Astrocyte (in vitro differentiated cells and primary cell): ENCODE measurements at regions not wholly inside any gene's neighbourhood (a gene's known extent, or its start where the extent isn't known, plus 50 kb on each side); places are given as distances from the start of the nearest gene placed in this dataset.

ENCODE experiments used
- DNase-seq: peaks from one replicate; pipeline ENCODE4 v3.0.0-alpha.2; 2010; ENCODE audit warnings: low read depth
- FAIRE-seq: peaks from 2 replicates; lab custom pipeline; 2011; peaks lifted over from hg19 to GRCh38; lab: Jason Lieb, UNC
- H2AFZ ChIP-seq: 2 replicates; pipeline ENCODE4 v1.6.0; 2012; ENCODE audit warnings: low read depth, low read length, inconsistent platforms
- H3K27ac ChIP-seq: 2 replicates; pipeline ENCODE4 v1.5.1; 2011; ENCODE audit warnings: low read depth, low read length, inconsistent platforms
- H3K27me3 ChIP-seq: 2 replicates; pipeline ENCODE4 v1.6.0; 2011; ENCODE audit warnings: low read length, inconsistent platforms; ENCODE audit not compliant: insufficient read depth
- H3K36me3 ChIP-seq: 2 replicates; pipeline ENCODE4 v1.5.1; 2011; ENCODE audit warnings: low read length, inconsistent platforms; ENCODE audit not compliant: insufficient read depth
- H3K4me1 ChIP-seq: 2 replicates; pipeline ENCODE4 v1.5.1; 2011; ENCODE audit warnings: low read length, inconsistent platforms; ENCODE audit not compliant: insufficient read depth
- H3K4me2 ChIP-seq: 2 replicates; pipeline ENCODE4 v1.6.0; 2012; ENCODE audit warnings: low read length, inconsistent platforms
- H3K4me3 ChIP-seq: 2 replicates; pipeline ENCODE4 v1.5.1; 2011; ENCODE audit warnings: low read depth, mild to moderate bottlenecking, low read length, inconsistent platforms; ENCODE audit not compliant: insufficient read depth
- H3K79me2 ChIP-seq: 2 replicates; pipeline ENCODE4 v1.6.0; 2012; ENCODE audit warnings: mild to moderate bottlenecking, low read length, inconsistent platforms; ENCODE audit not compliant: insufficient read depth
- H3K9ac ChIP-seq: 2 replicates; pipeline ENCODE4 v1.6.0; 2012; ENCODE audit warnings: mild to moderate bottlenecking, low read length, inconsistent platforms
- H3K9me3 ChIP-seq: 2 replicates; pipeline ENCODE4 v1.5.1; 2012; ENCODE audit warnings: low read depth, mild to moderate bottlenecking, low read length, inconsistent platforms; ENCODE audit not compliant: insufficient read depth
- H4K20me1 ChIP-seq: 2 replicates; pipeline ENCODE4 v1.6.0; 2012; ENCODE audit warnings: low read length, inconsistent platforms; ENCODE audit not compliant: insufficient read depth
- H3K27ac Mint-ChIP-seq: one replicate; pipeline ENCODE4 v1.8.0; 2021; ENCODE audit warnings: mild to moderate bottlenecking, mixed read lengths; ENCODE audit not compliant: unreplicated experiment
- H3K27me3 Mint-ChIP-seq: one replicate; pipeline ENCODE4 v1.8.0; 2021; ENCODE audit warnings: low read depth, mixed read lengths; ENCODE audit not compliant: unreplicated experiment
- H3K36me3 Mint-ChIP-seq: one replicate; pipeline ENCODE4 v1.8.0; 2021; ENCODE audit warnings: low read depth, mixed read lengths; ENCODE audit not compliant: unreplicated experiment
- H3K4me1 Mint-ChIP-seq: one replicate; pipeline ENCODE4 v1.8.0; 2021; ENCODE audit warnings: low read depth, mixed read lengths; ENCODE audit not compliant: unreplicated experiment
- H3K4me3 Mint-ChIP-seq: one replicate; pipeline ENCODE4 v1.8.0; 2021; ENCODE audit warnings: mild to moderate bottlenecking, moderate library complexity, mixed read lengths; ENCODE audit not compliant: unreplicated experiment
- H3K9me3 Mint-ChIP-seq: one replicate; pipeline ENCODE4 v1.8.0; 2021; ENCODE audit warnings: mild to moderate bottlenecking, mixed read lengths; ENCODE audit not compliant: unreplicated experiment
- CTCF ChIP-seq: IDR thresholded peaks from 2 replicates; pipeline ENCODE4 v1.5.1; 2011; ENCODE audit warnings: low read depth, mild to moderate bottlenecking, inconsistent platforms, low read length, moderate library complexity; ENCODE audit not compliant: insufficient read depth
- EZH2 ChIP-seq: IDR thresholded peaks from 2 replicates; pipeline ENCODE4 v1.6.1; 2012; ENCODE audit warnings: mild to moderate bottlenecking, low read length, inconsistent platforms; ENCODE audit not compliant: insufficient read depth

- Mint-ChIP-seq H3K4me1 (no peaks in the 10 kb centered on the region), H3K4me3 (no peak overlapping the region), H3K27me3 (no peaks in the 10 kb centered on the region), H3K9me3 (peaks cover 3% of the 10 kb centered on the region), H3K36me3 (peaks cover 1% of the 10 kb centered on the region), H3K27ac (no peak overlapping the region)
- TF ChIP-seq EZH2 = no peak
- TF ChIP-seq CTCF = no peak
- no peaks in the 10 kb centered on the region for H3K27me3 ChIP-seq
- FAIRE-seq (no peak), DNase-seq (no peak)
- H3K4me1 ChIP-seq = no peaks in the 10 kb centered on the region
- H3K4me2 ChIP-seq = no peak overlapping the region
- H3K36me3 ChIP-seq = no peaks in the 10 kb centered on the region
- H4K20me1 ChIP-seq = no peaks in the 10 kb centered on the region
- H3K79me2 ChIP-seq = no peaks in the 10 kb centered on the region
- H3K27ac ChIP-seq = no peak overlapping the region
- no peak overlapping the region for H2AFZ ChIP-seq
- H3K9ac ChIP-seq = no peak overlapping the region
- H3K4me3 ChIP-seq = no peak overlapping the region
- H3K9me3 ChIP-seq = no peaks in the 10 kb centered on the region
Observed at GRCh38 chr3:180528843-180529242, 73.1 kb upstream of the TTC14 start.

- FAIRE-seq = no peak
- H3K4me2 ChIP-seq = no peak overlapping the region
- no peaks in the 10 kb centered on the region for H3K4me1 Mint-ChIP-seq
Observed at GRCh38 chr3:180529778-180530177, 72.2 kb upstream of the TTC14 start.

More at GRCh38 chr3:180529778-180530177, 72.2 kb upstream of the TTC14 start:
- no peak for DNase-seq
- no peak overlapping the region for H2AFZ ChIP-seq
- peaks cover 1% of the 10 kb centered on the region for H3K36me3 Mint-ChIP-seq
- TF ChIP-seq EZH2 (no peak), CTCF (no peak)
- H3K27ac ChIP-seq = no peak overlapping the region
- H3K9me3 ChIP-seq = no peaks in the 10 kb centered on the region
- no peaks in the 10 kb centered on the region for H3K79me2 ChIP-seq
- no peak overlapping the region for H3K4me3 ChIP-seq
- H3K36me3 ChIP-seq = no peaks in the 10 kb centered on the region
- H3K4me3 Mint-ChIP-seq = no peak overlapping the region
- no peaks in the 10 kb centered on the region for H3K27me3 ChIP-seq
- no peaks in the 10 kb centered on the region for H3K27me3 Mint-ChIP-seq
- H3K9me3 Mint-ChIP-seq = peaks cover 3% of the 10 kb centered on the region
- no peaks in the 10 kb centered on the region for H4K20me1 ChIP-seq
- H3K9ac ChIP-seq = no peak overlapping the region
- H3K27ac Mint-ChIP-seq = no peak overlapping the region
- no peaks in the 10 kb centered on the region for H3K4me1 ChIP-seq
